MCF 10A (cell line): ENCODE measurements at regions not wholly inside any gene's neighbourhood (a gene's known extent, or its start where the extent isn't known, plus 50 kb on each side); places are given as distances from the start of the nearest gene placed in this dataset.

Experiments used
- BruUV-seq: library from RNA; stranded (reverse); fragments of 400-500 nt; replicated peaks from 2 replicates; lab custom pipeline; 2021; lab: Mats Ljungman, UMichigan
- CTCF ChIA-PET: fragments of 300-600 bp; sonication (Branson Sonifier 250); formaldehyde crosslinking; extraction: SDS; loops from one replicate; lab custom pipeline; 2021; ENCODE audit warnings: antibody characterized with exemption, inconsistent platforms; lab: Yijun Ruan, JAX
- POLR2A ChIA-PET: fragments of 300-600, 350-650 bp; sonication (Branson Sonifier 250); formaldehyde crosslinking; extraction: SDS; loops from one replicate; lab custom pipeline; 2020; ENCODE audit warnings: antibody characterized with exemption, inconsistent platforms; lab: Yijun Ruan, JAX
- DNase-seq: peaks from one replicate; pipeline ENCODE4 v3.0.0-alpha.2; 2018; ENCODE audit not compliant: unreplicated experiment
- H3K27ac Mint-ChIP-seq: one replicate; pipeline ENCODE4 v1.8.0; 2022; ENCODE audit warnings: mild to moderate bottlenecking, low read depth, mixed read lengths; ENCODE audit not compliant: unreplicated experiment
- H3K27me3 Mint-ChIP-seq: one replicate; pipeline ENCODE4 v1.8.0; 2022; ENCODE audit warnings: mixed read lengths; ENCODE audit not compliant: insufficient read depth, unreplicated experiment
- H3K36me3 Mint-ChIP-seq: one replicate; pipeline ENCODE4 v1.8.0; 2022; ENCODE audit warnings: mild to moderate bottlenecking, moderate library complexity, mixed read lengths; ENCODE audit not compliant: insufficient read depth, unreplicated experiment
- H3K4me1 Mint-ChIP-seq: one replicate; pipeline ENCODE4 v1.8.0; 2022; ENCODE audit warnings: mixed read lengths; ENCODE audit not compliant: insufficient read depth, unreplicated experiment
- H3K4me3 Mint-ChIP-seq: one replicate; pipeline ENCODE4 v1.8.0; 2022; ENCODE audit warnings: mild to moderate bottlenecking, moderate library complexity, mixed read lengths; ENCODE audit not compliant: unreplicated experiment
- H3K9me3 Mint-ChIP-seq: one replicate; pipeline ENCODE4 v1.8.0; 2022; ENCODE audit warnings: mixed read lengths; ENCODE audit not compliant: unreplicated experiment
- intact Hi-C: fragments of 100-400 bp; cut with micrococcal nuclease; formaldehyde crosslinking; loops from 2 replicates; pipeline ENCODE4 v1.14.1; 2022
- TF ChIP-seq, protein P1 (sequence below): fragments of 200-600 bp; IDR thresholded peaks from one replicate; pipeline ENCODE4 v1.8.0; 2022; ENCODE audit warnings: antibody characterized with exemption, mild to moderate bottlenecking; ENCODE audit not compliant: unreplicated experiment

DNA sequence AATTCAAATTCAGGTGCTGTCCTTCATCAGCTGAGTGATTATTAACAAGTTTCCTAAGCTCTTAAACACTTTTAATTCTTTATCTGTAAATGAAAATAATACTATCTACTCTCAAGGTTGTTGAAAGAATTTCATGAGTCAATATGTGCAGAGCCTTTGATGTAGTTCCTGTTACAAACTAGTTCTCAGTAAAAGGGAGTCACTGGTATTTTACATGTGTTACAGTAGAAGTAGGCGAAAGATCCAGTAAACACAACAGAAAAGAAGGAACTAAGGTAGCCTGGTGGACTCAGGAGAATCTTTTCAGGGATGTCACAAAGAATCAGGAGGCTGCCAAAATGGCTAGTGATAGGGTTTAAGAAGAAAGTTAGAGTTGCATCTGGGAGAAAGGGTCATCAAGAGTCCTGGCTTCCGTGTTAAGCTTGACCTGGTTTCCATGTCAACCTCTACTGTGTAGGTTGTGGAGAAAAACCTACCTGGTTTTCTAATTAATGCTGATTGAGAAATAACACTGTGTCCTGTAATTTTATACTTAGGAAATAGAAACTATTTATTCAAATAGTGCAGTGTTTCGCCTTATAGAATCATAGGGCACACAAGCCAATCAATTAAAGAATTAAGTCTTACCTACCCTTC, 58.3 kb upstream of the TRIB2 start:
- no peak overlapping the region for H3K27ac Mint-ChIP-seq
- peaks cover 10% of the 10 kb centered on the region for H3K4me1 Mint-ChIP-seq
- TF ChIP-seq, protein P1, sequence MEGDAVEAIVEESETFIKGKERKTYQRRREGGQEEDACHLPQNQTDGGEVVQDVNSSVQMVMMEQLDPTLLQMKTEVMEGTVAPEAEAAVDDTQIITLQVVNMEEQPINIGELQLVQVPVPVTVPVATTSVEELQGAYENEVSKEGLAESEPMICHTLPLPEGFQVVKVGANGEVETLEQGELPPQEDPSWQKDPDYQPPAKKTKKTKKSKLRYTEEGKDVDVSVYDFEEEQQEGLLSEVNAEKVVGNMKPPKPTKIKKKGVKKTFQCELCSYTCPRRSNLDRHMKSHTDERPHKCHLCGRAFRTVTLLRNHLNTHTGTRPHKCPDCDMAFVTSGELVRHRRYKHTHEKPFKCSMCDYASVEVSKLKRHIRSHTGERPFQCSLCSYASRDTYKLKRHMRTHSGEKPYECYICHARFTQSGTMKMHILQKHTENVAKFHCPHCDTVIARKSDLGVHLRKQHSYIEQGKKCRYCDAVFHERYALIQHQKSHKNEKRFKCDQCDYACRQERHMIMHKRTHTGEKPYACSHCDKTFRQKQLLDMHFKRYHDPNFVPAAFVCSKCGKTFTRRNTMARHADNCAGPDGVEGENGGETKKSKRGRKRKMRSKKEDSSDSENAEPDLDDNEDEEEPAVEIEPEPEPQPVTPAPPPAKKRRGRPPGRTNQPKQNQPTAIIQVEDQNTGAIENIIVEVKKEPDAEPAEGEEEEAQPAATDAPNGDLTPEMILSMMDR = no peak
- BruUV-seq = no TSS peak
- no peaks in the 10 kb centered on the region for H3K27me3 Mint-ChIP-seq
- H3K4me3 Mint-ChIP-seq = no peak overlapping the region
- no peaks in the 10 kb centered on the region for H3K9me3 Mint-ChIP-seq
- intact Hi-C loops = no loop called here
- ChIA-PET CTCF (interaction anchor here (2.5 kb wide), 1 partner anchor 16 kb away, joined by 7 read pairs; no protein-coding TSS in a partner anchor), POLR2A (interaction anchor here (0.5 kb wide), 1 partner anchor 202 kb away, joined by 4 read pairs; no protein-coding TSS in a partner anchor)
- no peak for DNase-seq
- H3K36me3 Mint-ChIP-seq = no peaks in the 10 kb centered on the region

DNA sequence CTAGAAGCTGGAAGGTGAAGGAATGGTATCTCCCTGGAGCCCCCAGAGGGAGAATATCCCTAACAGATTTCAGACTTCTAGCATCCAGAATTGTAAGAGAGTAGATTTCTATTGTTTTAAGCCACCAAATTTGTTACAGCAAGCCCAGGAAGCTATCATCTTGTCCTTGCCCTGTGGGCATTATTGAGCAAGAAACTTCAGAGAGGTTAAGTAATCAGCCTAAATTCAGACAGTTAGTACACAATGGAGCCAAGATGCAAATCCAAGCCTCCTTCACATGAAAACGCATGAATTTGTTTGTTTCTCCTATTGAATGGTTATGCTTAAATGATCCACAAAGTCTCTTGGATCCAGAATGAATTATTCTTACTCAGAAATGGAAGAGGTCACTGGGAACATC, 55.2 kb upstream of the TRIB2 start:
- DNase-seq = peak; percentile 91
- no TSS peak for BruUV-seq
- H3K4me3 Mint-ChIP-seq = no peak overlapping the region

DNA sequence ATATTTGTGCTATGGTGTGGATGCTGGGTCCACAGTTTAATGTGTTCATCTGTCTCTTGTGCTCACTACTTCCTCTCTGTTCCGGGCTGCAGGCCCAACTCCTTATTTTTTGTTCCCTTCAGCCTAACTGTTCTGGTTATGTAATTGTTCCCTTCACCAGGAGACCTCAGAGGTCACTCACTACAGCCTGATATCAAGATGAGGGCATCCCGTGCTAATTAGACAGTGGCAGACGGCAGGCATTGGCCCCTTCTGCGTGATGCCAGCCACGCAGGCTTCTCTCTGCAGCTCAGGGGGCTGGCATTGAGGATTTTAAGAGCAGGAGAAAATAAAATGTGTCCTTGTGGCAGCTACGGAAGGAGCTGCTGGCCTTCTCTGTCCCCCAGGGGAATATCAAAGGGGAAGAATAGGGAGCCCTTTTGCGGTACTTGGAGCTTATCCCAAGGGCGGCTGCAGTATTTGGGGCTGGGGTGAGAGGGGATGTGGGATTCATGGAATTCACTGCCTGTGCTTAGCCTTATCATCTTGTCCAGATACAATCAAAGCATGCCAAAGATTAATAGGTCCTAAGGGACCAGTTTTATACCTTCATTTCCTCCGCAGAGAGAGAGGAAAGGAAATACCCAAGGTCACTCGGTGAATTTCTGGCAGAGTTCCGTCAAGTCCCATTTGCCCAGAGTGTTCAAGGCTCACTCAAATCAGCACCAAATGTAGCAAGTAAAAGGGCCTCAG, 53.3 kb upstream of the TRIB2 start:
- Mint-ChIP-seq H3K27ac (no peak overlapping the region), H3K9me3 (no peaks in the 10 kb centered on the region), H3K36me3 (no peaks in the 10 kb centered on the region), H3K4me1 (peaks cover 10% of the 10 kb centered on the region), H3K4me3 (no peak overlapping the region), H3K27me3 (no peaks in the 10 kb centered on the region)
- no peak for DNase-seq
- intact Hi-C loops = no loop called here
- ChIA-PET CTCF (no interaction called here), POLR2A (interaction anchor here (0.7 kb wide), 1 partner anchor 9 kb away, joined by 3 read pairs; no protein-coding TSS in a partner anchor)
- no TSS peak for BruUV-seq
- TF ChIP-seq, protein P1 = no peak

More for the DNA sequence above, 55.2 kb upstream of the TRIB2 start:
- Mint-ChIP-seq H3K9me3 (no peaks in the 10 kb centered on the region), H3K27ac (no peak overlapping the region), H3K4me1 (peaks cover 10% of the 10 kb centered on the region), H3K27me3 (no peaks in the 10 kb centered on the region), H3K36me3 (no peaks in the 10 kb centered on the region)
- intact Hi-C loops = no loop called here
- CTCF ChIA-PET = interaction anchor here (0.6 to 1.0 kb wide), 3 partner anchors 10 to 47 kb away, joined by 3 read pairs; no protein-coding TSS in a partner anchor
- POLR2A ChIA-PET = interaction anchor here (0.9 to 1.5 kb wide), 5 partner anchors 10 to 343 kb away, joined by 3 to 4 read pairs (median 3); partner anchors contain the start of gene TRIB2
- TF ChIP-seq, protein P1 = no peak

DNA sequence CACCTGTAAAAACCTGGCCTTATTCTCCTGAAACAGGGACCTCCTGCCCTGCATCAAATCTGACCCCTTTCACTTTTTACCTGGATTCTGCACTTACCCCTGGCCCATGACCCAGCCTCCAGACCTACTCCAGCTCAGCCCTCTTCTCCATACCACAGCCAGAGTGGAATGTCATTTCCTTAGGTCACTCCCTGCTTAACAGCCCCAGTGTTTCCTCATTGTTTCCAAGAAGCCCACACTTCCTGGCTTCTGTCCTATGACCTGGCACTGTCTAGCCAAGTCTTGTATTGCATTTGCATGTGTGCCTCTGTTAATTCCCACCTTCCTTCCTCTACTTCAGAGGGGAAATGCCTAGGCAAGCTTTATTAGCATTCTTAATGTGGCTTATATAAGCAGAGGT, 51.4 kb upstream of the TRIB2 start:
- TF ChIP-seq, protein P1 = no peak
- Mint-ChIP-seq H3K36me3 (no peaks in the 10 kb centered on the region), H3K4me1 (peaks cover 10% of the 10 kb centered on the region), H3K27me3 (no peaks in the 10 kb centered on the region), H3K9me3 (no peaks in the 10 kb centered on the region), H3K4me3 (no peak overlapping the region), H3K27ac (no peak overlapping the region)
- no peak for DNase-seq
- no TSS peak for BruUV-seq
- ChIA-PET POLR2A (no interaction called here), CTCF (interaction anchor here (1.0 kb wide), 1 partner anchor 14 kb away, joined by 3 read pairs; no protein-coding TSS in a partner anchor)
- intact Hi-C loops = no loop called here
